ENCODE measurements at regions not wholly inside any gene's neighbourhood (a gene's known extent, or its start where the extent isn't known, plus 50 kb on each side); places are given as distances from the start of the nearest gene placed in this dataset.
"Not testable (repeated sequence)": the region's sequence is repeated elsewhere in the genome, so short reads cannot be mapped to it uniquely, and the experiment has no call there.

DNA sequence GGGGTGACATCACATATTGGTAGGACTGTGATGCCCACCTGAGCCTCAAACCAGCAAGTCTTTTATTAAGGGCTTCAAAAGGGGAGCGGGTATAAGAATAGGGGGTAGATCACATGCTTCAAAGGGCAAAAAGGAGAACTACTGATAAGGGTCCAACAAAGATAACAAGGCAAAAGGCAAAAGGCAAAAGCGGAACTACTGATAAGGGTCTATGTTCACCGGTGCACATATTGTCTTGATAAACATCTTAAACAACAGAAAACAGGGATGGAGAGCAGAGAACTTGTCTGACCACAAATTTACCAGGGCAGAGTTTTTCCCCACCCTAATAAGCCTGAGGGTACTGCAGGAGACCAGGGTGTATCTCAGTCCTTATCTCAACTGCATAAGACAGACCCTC, 110.7 kb downstream of the RBMX2 start:
- TF ChIP-seq, protein P1, sequence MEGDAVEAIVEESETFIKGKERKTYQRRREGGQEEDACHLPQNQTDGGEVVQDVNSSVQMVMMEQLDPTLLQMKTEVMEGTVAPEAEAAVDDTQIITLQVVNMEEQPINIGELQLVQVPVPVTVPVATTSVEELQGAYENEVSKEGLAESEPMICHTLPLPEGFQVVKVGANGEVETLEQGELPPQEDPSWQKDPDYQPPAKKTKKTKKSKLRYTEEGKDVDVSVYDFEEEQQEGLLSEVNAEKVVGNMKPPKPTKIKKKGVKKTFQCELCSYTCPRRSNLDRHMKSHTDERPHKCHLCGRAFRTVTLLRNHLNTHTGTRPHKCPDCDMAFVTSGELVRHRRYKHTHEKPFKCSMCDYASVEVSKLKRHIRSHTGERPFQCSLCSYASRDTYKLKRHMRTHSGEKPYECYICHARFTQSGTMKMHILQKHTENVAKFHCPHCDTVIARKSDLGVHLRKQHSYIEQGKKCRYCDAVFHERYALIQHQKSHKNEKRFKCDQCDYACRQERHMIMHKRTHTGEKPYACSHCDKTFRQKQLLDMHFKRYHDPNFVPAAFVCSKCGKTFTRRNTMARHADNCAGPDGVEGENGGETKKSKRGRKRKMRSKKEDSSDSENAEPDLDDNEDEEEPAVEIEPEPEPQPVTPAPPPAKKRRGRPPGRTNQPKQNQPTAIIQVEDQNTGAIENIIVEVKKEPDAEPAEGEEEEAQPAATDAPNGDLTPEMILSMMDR (IDR thresholded peaks at IDR 0.05; ENCODE audit: low read length): not testable (repeated sequence)
- not testable (repeated sequence) for TF ChIP-seq EZH2 (IDR thresholded peaks at IDR 0.05; ENCODE audit: borderline replicate concordance, low read length)
